GM12875 (cell line): ENCODE measurements at regions not wholly inside any gene's neighbourhood (a gene's known extent, or its start where the extent isn't known, plus 50 kb on each side); places are given as distances from the start of the nearest gene placed in this dataset.

Experiments used
- H3K4me3 ChIP-seq: one replicate; pipeline ENCODE4 v1.5.1; 2011; ENCODE audit warnings: low read depth, low read length, control low read depth
- TF ChIP-seq, protein P1 (sequence below): IDR thresholded peaks from 2 replicates; pipeline ENCODE4 v1.5.1; 2011; ENCODE audit warnings: low read depth, mild to moderate bottlenecking, control low read depth, inconsistent platforms, low read length, moderate library complexity, borderline replicate concordance; ENCODE audit not compliant: insufficient read depth

DNA sequence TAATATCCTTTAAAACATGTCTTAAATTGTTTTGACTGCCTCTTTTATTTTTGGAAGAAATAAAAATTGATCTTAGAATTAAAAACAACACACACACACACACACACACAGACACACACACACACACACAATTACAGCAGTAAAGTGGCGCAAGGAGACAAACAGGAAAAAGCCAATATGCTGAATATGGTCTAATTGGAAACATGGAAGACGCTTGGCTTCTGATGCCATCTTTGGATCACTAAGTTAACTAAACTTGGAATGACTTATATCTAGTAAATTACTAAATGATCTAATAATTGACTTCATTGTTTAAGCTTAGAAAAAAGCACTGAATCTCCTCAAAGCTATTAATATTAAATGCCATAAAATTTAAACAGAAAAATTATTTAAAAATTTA is 1093.4 kb downstream of the ADGRL3 start:
- no peak overlapping the region for H3K4me3 ChIP-seq
- TF ChIP-seq, protein P1, sequence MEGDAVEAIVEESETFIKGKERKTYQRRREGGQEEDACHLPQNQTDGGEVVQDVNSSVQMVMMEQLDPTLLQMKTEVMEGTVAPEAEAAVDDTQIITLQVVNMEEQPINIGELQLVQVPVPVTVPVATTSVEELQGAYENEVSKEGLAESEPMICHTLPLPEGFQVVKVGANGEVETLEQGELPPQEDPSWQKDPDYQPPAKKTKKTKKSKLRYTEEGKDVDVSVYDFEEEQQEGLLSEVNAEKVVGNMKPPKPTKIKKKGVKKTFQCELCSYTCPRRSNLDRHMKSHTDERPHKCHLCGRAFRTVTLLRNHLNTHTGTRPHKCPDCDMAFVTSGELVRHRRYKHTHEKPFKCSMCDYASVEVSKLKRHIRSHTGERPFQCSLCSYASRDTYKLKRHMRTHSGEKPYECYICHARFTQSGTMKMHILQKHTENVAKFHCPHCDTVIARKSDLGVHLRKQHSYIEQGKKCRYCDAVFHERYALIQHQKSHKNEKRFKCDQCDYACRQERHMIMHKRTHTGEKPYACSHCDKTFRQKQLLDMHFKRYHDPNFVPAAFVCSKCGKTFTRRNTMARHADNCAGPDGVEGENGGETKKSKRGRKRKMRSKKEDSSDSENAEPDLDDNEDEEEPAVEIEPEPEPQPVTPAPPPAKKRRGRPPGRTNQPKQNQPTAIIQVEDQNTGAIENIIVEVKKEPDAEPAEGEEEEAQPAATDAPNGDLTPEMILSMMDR, result no peak

DNA sequence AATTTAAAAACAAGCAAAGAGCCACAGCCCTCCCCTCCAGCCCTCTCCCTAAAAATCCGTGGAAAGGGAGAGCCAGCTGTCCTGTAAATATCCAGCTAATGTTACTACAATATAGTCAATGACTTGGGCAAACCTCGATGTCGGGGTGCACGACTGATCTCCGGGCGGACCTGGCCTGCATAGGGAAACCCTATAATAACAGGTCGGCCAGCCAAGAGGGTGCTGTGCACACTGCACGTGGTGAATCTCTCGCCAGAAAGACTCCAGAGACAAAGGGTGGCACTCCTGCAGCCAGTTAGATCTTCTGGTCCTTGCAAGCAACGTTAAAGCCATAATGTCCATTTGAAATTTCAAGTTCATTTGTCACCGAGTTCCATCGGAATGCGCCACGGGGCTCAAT is 1092.8 kb downstream of the ADGRL3 start:
- TF ChIP-seq, protein P1, result no peak
- H3K4me3 ChIP-seq, result no peak overlapping the region

DNA sequence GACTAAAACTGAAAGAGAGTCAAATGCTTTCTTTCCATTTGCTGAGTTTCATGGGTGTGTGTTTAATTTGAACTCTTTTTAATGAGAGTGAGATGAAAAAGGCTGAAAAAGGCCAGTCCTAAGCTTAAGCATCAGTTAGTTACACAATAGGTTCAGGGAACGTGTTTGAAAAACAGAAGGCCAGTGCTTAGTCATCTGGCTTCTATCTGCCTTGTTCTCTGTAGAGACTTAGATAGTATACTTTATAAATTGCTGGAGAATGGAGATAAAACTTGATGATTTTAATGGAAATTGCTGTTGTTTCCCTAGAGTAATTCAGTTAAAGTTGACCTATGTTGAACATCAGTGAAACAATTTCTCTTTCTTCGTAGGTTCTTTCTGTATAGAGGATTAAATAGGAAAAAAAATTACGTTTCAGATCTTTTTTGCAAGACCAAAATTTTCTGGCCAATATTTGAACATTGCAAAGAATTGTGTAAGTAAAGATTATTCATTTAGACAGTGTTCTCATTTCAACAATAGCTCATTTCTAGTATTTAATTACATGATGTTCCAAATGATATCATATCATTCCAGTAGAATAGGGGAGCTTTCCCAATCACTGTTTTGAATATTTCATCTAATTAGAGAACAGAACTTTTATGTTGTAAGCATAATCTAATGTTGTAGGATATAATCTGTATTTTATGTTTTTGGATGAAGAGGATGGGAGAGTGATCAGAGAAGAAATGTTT is 1088.8 kb downstream of the ADGRL3 start:
- TF ChIP-seq, protein P1, result no peak
- no peak overlapping the region for H3K4me3 ChIP-seq

DNA sequence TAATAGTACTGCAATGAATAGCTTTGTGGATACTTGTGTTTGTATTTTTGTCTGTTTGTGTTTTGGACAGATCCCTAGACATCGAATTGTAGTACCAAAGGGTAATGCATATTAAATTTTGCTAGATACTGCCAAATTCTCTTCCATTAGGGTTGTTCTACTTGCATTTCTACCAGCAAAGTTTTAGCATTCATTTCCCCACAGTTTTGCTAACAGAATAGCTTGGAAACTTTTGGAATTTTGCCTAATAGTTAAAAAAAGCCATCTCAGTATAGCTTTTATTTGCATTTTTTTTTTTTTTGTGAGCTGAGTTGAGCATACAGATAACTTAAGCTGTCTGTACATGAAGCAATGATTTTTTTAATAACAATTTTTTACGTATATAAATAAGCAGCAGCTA is 1084.9 kb downstream of the ADGRL3 start:
- H3K4me3 ChIP-seq, result no peak overlapping the region
- TF ChIP-seq, protein P1, result no peak

DNA sequence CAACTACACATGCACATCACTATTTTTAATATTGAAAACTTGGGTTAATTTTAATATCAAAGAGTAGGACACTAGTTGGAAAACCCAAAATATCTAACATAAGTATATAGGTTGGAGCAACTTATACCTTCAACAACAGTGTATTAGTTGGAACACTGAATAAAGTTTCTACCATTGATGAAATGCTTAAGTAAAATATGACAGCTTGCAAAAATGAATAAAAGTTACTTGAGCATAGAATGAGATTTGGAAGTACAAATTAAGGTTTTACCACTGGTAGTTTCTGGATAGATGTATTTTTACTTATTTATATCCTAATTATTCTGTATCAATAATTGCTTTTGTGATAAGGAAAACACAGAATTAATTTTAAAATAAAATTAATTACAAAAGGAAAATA is 1079.6 kb downstream of the ADGRL3 start:
- TF ChIP-seq, protein P1, result no peak
- H3K4me3 ChIP-seq, result no peak overlapping the region

DNA sequence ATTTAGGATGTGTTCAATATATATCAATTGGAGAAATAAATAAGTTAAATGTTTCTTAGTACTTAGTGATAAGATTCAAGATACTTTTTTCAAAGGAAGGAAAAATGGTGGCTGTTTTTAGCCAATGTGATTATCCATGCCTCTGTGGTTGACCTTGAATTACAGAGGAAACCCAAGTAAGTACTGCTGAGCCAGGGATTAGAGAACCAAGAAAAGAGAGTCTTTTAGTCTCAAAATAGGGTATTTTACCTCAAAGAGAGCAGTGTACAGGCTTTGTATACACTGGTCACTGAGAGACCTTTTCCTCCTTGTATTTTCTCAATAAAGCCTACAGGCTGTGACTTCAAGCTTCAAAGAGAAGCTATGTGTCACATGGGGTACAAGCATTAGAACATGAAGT is 1075.3 kb downstream of the ADGRL3 start:
- TF ChIP-seq, protein P1, result no peak
- no peak overlapping the region for H3K4me3 ChIP-seq

DNA sequence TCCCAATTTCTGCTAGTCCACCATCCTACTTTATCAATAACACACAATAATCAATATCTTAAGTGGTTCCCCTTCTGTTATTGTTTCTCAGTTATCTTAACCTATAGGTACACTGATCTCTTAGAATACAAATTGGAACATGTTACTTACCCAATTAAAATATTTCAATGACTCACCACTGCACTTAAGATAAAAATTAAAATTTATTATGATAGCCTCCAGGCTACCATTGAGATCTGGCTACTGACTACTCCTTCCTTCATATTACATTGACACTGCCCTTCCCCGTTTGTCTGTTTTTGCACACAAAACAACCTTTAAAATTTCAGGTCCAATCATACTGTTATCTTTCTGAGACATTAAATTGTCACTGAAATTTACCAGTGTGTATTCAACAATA is 1074.7 kb downstream of the ADGRL3 start:
- H3K4me3 ChIP-seq, result no peak overlapping the region
- TF ChIP-seq, protein P1, result no peak
